ENCODE measurements at regions not wholly inside any gene's neighbourhood (a gene's known extent, or its start where the extent isn't known, plus 50 kb on each side); places are given as distances from the start of the nearest gene placed in this dataset.

DNA sequence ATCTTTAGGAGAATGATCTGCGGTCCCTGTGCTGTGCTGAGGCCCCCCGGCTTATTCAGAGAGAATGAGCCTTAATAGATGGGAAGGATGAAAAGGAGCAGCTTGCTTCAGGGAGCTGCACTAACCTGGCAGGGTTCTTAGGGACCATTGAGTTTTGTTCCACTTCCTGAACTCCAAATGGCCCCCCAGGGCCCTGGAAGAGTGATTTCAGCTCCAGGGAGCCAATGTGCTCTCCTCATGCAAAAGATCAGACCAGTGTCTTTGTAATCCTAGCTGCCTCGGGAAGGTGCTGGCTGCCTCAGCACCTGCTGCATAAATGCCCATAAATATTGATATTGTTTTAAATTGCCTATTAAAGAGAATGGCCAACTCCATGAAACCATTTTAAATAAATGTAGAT lies 210.2 kb downstream of the NCK2 start:
- no peak for TF ChIP-seq POLR2A (IDR thresholded peaks at IDR 0.05)
- no peak for TF ChIP-seq CTCF (IDR thresholded peaks at IDR 0.05)
- no peak for TF ChIP-seq POLR2AphosphoS5 (IDR thresholded peaks at IDR 0.05)
- no peak for TF ChIP-seq EP300 (IDR thresholded peaks at IDR 0.05)
